GM12875 (cell line): ENCODE measurements at regions not wholly inside any gene's neighbourhood (a gene's known extent, or its start where the extent isn't known, plus 50 kb on each side); places are given as distances from the start of the nearest gene placed in this dataset.

Experiments
- H3K4me3 ChIP-seq: one replicate; pipeline ENCODE4 v1.5.1; 2011; ENCODE audit warnings: low read depth, low read length, control low read depth
- CTCF ChIP-seq: IDR thresholded peaks from 2 replicates; pipeline ENCODE4 v1.5.1; 2011; ENCODE audit warnings: low read depth, mild to moderate bottlenecking, control low read depth, inconsistent platforms, low read length, moderate library complexity, borderline replicate concordance; ENCODE audit not compliant: insufficient read depth

- H3K4me3 ChIP-seq = no peak overlapping the region
These were observed 185.9 kb downstream of the SEC14L1 start for GRCh38 chr17:77326636-77327035.

GRCh38 chr17:77327181-77327565 is 186.4 kb downstream of the SEC14L1 start:
- no peak for TF ChIP-seq CTCF
- H3K4me3 ChIP-seq = no peak overlapping the region

More at GRCh38 chr17:77326636-77327035, 185.9 kb downstream of the SEC14L1 start:
- TF ChIP-seq CTCF = no peak

- no peak overlapping the region for H3K4me3 ChIP-seq
- TF ChIP-seq CTCF = no peak
These were observed 187.0 kb downstream of the SEC14L1 start for GRCh38 chr17:77327566-77328464.

GRCh38 chr17:77328823-77329740 is 188.3 kb downstream of the SEC14L1 start:
- no peak for TF ChIP-seq CTCF
- no peak overlapping the region for H3K4me3 ChIP-seq

- no peak for TF ChIP-seq CTCF
- H3K4me3 ChIP-seq = no peak overlapping the region
These were observed 189.2 kb downstream of the SEC14L1 start for GRCh38 chr17:77329741-77330531.

- TF ChIP-seq CTCF = no peak
- no peak overlapping the region for H3K4me3 ChIP-seq
These were observed 189.9 kb downstream of the SEC14L1 start for GRCh38 chr17:77330602-77331081.
